HG02970 (cell line): ENCODE measurements at regions not wholly inside any gene's neighbourhood (a gene's known extent, or its start where the extent isn't known, plus 50 kb on each side); places are given as distances from the start of the nearest gene placed in this dataset.

Experiments
- ATAC-seq: cut with Tn5 transposase; IDR thresholded peaks from one replicate; pipeline ENCODE4 v1.9.1; 2021; ENCODE audit warnings: mild to moderate bottlenecking, moderate library complexity, moderate number of reproducible peaks; ENCODE audit not compliant: unreplicated experiment, low FRiP score

- no peak for ATAC-seq
Observed at GRCh38 chr3:157751386-157751785, 248.2 kb upstream of the VEPH1 start.

- ATAC-seq = no peak
Observed at GRCh38 chr3:157746391-157746790, 243.2 kb upstream of the VEPH1 start.

DNA sequence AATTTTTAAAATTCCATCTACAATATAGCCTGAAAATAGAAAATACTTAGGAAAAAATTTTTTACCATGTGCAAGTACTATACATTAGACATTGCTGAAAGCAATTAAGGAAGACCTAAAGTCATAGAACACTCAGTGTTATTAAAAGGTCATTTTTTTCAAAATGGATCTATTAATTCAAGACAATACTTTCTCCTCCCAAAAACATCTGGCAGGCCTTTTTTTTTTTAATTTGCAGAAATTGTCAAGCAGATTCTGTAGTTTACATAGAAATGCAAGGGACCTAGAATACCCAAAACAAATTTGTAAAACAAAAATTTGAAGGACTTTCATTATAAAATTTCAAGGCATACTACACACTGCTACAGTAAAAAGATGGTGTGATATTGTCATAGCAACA is 238.4 kb upstream of the VEPH1 start:
- ATAC-seq = no peak

DNA sequence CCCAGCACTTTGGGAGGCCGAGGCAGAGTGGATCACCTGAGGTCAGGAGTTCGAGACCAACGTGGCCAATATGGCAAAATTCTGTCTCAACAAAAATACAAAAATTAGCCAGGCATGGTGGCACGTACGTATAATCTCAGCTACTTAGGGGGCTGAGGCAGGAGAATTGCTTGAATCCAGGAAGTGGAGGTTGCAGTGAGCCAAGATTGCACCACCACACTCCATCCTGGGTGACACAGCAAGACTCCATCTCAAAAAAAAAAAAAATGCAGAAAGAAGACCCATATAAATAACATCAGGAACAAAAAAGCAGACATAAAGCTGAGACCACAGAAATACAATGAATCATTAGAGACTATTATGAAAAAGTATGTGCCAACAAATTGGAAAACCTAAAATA is 235.2 kb upstream of the VEPH1 start:
- no peak for ATAC-seq

- ATAC-seq = no peak
Observed at GRCh38 chr3:157718800-157719199, 215.6 kb upstream of the VEPH1 start.

DNA sequence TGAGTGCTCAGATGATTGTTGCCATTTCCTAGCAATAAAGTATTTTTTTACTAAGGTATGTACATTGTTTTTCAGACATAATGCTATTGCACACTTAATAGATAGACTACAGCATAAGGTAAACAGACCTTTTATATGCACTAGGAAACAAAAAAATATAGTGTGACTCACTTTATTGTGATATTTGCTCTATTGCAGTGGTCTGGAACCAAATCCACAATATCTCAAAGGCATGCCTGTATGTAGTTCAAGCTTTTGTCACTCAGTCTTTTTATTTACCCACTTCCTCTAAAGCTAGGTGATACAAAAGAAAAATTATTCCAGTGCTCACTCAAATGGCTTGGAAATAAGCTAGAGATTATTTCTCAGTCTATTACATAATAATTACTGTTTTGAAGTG is 209.9 kb upstream of the VEPH1 start:
- ATAC-seq = no peak

- ATAC-seq = no peak
Observed at GRCh38 chr3:157705258-157705657, 202.0 kb upstream of the VEPH1 start.

DNA sequence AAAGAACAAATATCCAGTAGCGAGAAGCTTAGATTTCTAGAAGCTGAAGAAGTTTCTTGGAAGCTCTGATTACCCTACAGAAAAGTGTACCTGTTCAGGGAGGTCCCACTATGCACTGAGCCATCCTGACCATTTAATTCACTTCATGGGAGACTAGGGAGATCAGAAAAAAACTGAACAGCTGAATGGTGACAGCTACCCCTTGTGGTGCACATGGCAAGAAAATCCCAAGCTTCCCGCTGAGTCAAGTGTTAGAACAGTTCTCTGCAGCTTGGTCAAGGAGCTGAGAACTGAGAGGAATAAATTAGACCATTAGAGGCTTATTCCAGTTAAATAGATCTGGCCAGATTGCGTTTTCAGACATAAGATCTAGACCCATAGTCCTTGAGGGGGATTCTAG is 197.2 kb upstream of the VEPH1 start:
- no peak for ATAC-seq

- ATAC-seq = no peak
Observed at GRCh38 chr3:157695586-157695985, 192.4 kb upstream of the VEPH1 start.

DNA sequence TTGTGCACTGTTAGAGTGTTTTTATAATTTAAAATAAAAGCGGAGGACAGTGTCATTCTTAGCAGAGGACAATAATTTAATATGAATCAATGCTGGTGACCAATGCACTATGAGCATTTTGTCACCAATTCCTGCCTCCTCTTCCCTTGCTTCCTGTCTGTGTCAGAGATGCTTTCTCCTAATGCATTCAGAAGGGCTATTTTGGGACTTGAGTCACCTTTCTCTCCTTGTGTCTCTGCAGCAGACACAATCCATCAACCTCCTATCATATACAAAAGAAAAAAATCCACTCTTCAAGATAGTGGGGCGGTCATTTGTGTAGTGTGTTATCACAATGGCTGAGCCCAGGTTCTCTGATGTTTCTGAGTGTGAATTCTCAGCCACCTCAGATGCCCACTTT is 191.9 kb upstream of the VEPH1 start:
- no peak for ATAC-seq

- ATAC-seq = no peak
Observed at GRCh38 chr3:157693762-157694161, 190.5 kb upstream of the VEPH1 start.

- ATAC-seq = peak; percentile 82
Observed at GRCh38 chr3:157692468-157692867, 189.3 kb upstream of the VEPH1 start.

DNA sequence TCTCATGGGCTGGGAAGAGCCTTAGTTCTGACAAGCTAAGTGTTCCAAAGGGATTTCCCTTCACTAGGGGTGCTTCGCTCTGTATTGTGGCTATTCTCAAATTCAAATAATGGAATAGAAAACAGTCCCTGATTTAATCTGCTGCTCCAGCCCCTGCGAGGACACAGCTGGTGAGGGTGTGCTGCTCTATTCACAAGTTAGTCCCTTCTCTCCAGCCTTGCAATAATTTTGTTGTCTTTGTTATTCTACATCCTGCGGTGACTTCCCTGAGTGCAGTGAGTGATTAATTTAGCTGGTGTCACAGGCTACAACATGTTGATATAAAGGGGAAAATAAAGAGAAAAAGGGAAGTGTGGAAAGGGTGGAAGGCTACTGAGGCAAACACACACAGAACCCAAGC is 180.5 kb upstream of the VEPH1 start:
- no peak for ATAC-seq

DNA sequence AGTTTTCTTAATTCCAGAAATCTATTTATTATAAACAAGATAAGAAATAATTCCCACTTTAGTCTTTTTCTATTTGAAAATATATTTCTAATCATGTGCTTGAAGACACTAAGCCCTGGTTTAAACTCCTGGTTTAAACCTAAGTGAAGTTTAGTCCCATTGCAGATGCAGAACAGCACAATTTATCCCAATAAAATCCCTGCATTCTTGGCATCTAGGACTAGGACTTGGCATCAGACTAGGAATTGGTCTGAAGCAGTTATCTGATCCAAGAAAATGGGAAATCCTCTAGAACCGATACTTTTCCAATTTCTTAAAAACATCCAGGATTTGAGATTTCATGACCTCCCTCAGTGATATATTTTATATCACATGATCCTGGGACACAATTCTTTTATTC is 168.8 kb upstream of the VEPH1 start:
- no peak for ATAC-seq

- no peak for ATAC-seq
Observed at GRCh38 chr3:157671656-157672055, 168.4 kb upstream of the VEPH1 start.

DNA sequence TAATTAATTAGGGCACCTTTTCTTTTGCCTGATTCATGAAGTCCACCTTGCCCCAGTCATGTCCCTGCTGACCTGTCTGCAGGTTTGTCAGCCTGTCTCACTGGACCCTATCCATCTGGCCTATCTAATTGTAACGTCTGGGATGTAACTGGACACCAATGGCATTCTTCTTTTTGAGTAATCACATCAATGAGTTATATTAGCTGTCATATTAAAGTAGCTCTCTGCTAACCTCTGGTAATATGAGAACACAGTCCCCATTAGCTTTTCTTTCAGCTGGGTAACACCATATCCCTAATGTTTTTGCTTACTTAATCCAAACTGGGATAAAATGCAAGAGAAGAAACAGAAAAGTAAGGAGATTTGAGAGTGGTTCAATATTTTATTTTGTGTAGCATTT is 166.2 kb upstream of the VEPH1 start:
- no peak for ATAC-seq

GRCh38 chr3:157667493-157667892 is 164.3 kb upstream of the VEPH1 start:
- no peak for ATAC-seq

DNA sequence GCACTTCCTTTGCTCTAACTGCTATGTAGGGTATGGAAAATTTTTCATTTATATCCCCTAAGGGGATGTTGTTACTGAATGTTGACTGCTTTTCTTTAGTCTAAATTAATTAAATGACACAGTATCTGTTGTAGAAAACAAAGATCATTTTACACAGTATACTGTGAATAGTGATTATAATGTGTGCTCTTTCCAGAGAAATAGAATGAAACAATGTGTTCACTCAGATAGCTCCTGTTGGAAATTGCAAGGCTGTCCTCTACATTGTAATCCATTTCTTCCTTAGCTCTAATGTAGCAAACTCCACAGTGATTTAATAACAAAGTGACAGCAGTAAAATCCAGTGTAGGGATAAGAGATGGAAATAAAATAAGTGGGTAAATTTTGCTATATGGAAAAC is 159.0 kb upstream of the VEPH1 start:
- ATAC-seq = no peak

GRCh38 chr3:157660847-157661246 is 157.6 kb upstream of the VEPH1 start:
- no peak for ATAC-seq

GRCh38 chr3:157652366-157652765 is 149.2 kb upstream of the VEPH1 start:
- no peak for ATAC-seq

DNA sequence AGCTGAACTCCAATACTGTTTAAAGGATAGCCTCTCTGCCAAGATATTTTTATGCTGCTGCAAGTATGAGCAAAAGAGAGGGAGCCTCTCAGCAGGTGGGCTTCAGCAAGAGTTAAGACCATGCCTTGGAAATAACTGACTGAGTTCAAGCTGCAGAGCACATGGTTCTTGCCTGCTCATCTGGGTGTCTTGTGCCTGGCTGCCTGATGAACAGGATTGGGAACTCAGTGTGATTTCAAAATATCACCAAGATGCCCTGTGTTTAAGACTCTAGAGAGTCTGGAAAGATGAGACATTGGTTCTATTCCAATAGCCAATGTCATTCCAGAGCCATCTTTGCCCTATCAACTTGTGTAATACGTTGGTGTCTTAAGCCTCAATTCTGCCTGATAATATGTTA is 147.5 kb upstream of the VEPH1 start:
- ATAC-seq = no peak

DNA sequence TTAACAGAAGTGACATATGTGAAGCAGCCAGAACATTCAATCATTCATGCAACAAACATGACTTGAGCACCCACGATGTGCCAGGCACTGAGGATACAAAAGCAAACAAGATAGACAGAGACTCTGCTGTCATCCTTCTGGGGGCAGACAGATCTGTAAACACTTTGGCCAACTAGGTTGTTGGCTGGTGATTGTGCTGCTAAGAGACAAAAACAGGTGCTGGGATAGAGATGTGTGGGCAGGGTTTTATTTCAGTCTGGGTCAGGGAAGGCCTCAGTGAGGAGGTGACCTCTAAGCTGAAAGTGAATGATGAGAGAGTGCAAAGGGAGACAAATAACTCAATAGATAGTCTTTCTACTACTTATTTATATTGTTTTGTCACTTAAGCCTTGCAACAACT is 147.0 kb upstream of the VEPH1 start:
- no peak for ATAC-seq

GRCh38 chr3:157649511-157649910 is 146.3 kb upstream of the VEPH1 start:
- no peak for ATAC-seq

GRCh38 chr3:157647820-157648219 is 144.6 kb upstream of the VEPH1 start:
- ATAC-seq = no peak
